ENCODE measurements at regions not wholly inside any gene's neighbourhood (a gene's known extent, or its start where the extent isn't known, plus 50 kb on each side); places are given as distances from the start of the nearest gene placed in this dataset.

GRCh38 chr11:42526426-42526825 is 785.4 kb upstream of the API5 start (continued):
- TF ChIP-seq, protein P1, sequence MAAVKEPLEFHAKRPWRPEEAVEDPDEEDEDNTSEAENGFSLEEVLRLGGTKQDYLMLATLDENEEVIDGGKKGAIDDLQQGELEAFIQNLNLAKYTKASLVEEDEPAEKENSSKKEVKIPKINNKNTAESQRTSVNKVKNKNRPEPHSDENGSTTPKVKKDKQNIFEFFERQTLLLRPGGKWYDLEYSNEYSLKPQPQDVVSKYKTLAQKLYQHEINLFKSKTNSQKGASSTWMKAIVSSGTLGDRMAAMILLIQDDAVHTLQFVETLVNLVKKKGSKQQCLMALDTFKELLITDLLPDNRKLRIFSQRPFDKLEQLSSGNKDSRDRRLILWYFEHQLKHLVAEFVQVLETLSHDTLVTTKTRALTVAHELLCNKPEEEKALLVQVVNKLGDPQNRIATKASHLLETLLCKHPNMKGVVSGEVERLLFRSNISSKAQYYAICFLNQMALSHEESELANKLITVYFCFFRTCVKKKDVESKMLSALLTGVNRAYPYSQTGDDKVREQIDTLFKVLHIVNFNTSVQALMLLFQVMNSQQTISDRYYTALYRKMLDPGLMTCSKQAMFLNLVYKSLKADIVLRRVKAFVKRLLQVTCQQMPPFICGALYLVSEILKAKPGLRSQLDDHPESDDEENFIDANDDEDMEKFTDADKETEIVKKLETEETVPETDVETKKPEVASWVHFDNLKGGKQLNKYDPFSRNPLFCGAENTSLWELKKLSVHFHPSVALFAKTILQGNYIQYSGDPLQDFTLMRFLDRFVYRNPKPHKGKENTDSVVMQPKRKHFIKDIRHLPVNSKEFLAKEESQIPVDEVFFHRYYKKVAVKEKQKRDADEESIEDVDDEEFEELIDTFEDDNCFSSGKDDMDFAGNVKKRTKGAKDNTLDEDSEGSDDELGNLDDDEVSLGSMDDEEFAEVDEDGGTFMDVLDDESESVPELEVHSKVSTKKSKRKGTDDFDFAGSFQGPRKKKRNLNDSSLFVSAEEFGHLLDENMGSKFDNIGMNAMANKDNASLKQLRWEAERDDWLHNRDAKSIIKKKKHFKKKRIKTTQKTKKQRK (IDR thresholded peaks at IDR 0.05; ENCODE audit: low read length): no peak
- TF ChIP-seq ELF3 (CRISPR knock-in tag; IDR thresholded peaks at IDR 0.05) (no peak), ZBTB3 (CRISPR knock-in tag; IDR thresholded peaks at IDR 0.05; ENCODE audit: borderline replicate concordance, low read depth) (no peak), U2AF1 (optimal IDR thresholded peaks at IDR 0.05; ENCODE audit: low read depth, low read length) (no peak), ZNF382 (CRISPR knock-in tag; IDR thresholded peaks at IDR 0.05; ENCODE audit: borderline replicate concordance) (no peak), JUNB (CRISPR knock-in tag; IDR thresholded peaks at IDR 0.05; ENCODE audit: borderline replicate concordance) (no peak), SIN3B (IDR thresholded peaks at IDR 0.05; ENCODE audit: low read length) (no peak), ZNF605 (CRISPR knock-in tag; IDR thresholded peaks at IDR 0.05) (no peak), ZNF670 (CRISPR knock-in tag; IDR thresholded peaks at IDR 0.05; ENCODE audit: borderline replicate concordance) (no peak), ZNF615 (CRISPR knock-in tag; IDR thresholded peaks at IDR 0.05; ENCODE audit: borderline replicate concordance) (no peak)

- no peaks in the 10 kb centered on the region for H3K27me3 ChIP-seq (ENCODE audit: control insufficient read depth in 1 of 2, insufficient read depth in 2 of 2, low read length in 2 of 2)
- no peak overlapping the region for H3K4me2 ChIP-seq (ENCODE audit: low read depth, low read length)
- no peaks in the 10 kb centered on the region for H3K4me1 ChIP-seq (ENCODE audit: insufficient read depth, low read length)
- BruUV-seq (replicated peaks): no TSS peak
- H3K27ac ChIP-seq (ENCODE audit: extremely low read length, insufficient read depth, low read length): no peak overlapping the region
- no peaks in the 10 kb centered on the region for H3K36me3 ChIP-seq (replicated peaks in 1 of 2; ENCODE audit: control insufficient read depth in 1 of 2, insufficient read depth in 2 of 2, low read length in 2 of 2)
- H4K20me1 ChIP-seq (ENCODE audit: insufficient read depth, low read length): no peaks in the 10 kb centered on the region
- H3K9me3 ChIP-seq (ENCODE audit: low read length): no peaks in the 10 kb centered on the region
- CTCF ChIA-PET (ENCODE audit: low intra/inter-chr PET ratio, low total read pairs): no interaction called here
- POLR2A ChIA-PET: no interaction called here
- WGBS (ENCODE audit: low lambda C conversion rate): 0% methylated on average over 2 of the region's 2 CpGs
- in situ Hi-C loops (cut with HindIII; ENCODE audit: extremely low pct_ligation_motif_present, low pct_unique_long_range_greater_than_20kb): no loop called here
- DNase-seq (ENCODE audit: low spot score) (no peak), FAIRE-seq (no peak), ATAC-seq (no peak)
- no peak overlapping the region for H2AFZ ChIP-seq (ENCODE audit: low read length)
- intact Hi-C loops (cut with micrococcal nuclease; ENCODE audit: unreplicated experiment): no loop called here
- H3K79me2 ChIP-seq (ENCODE audit: insufficient read depth, low read length): no peaks in the 10 kb centered on the region
- no peak overlapping the region for H3K4me3 ChIP-seq (replicated peaks in 1 of 3; ENCODE audit: insufficient read depth in 1 of 3, low read depth in 2 of 3, low read length in 3 of 3)
- no peak overlapping the region for H3K9ac ChIP-seq (ENCODE audit: insufficient read depth, low read depth, low read length)
- TF ChIP-seq RBAK (CRISPR knock-in tag; IDR thresholded peaks at IDR 0.05) (no peak), SNRNP70 (IDR thresholded peaks at IDR 0.05; ENCODE audit: low read depth, low read length) (no peak), FOXJ3 (CRISPR knock-in tag; IDR thresholded peaks at IDR 0.05; ENCODE audit: borderline replicate concordance) (no peak), U2AF1 (optimal IDR thresholded peaks at IDR 0.05; ENCODE audit: low read depth, low read length) (no peak), MAFF (IDR thresholded peaks at IDR 0.05; ENCODE audit: low read depth, low read length) (peak; percentile 55), ZNF143 (CRISPR knock-in tag; IDR thresholded peaks at IDR 0.05) (no peak), IRX3 (CRISPR knock-in tag; IDR thresholded peaks at IDR 0.05; ENCODE audit: borderline replicate concordance, low read depth) (no peak)
- TF ChIP-seq, protein P2, sequence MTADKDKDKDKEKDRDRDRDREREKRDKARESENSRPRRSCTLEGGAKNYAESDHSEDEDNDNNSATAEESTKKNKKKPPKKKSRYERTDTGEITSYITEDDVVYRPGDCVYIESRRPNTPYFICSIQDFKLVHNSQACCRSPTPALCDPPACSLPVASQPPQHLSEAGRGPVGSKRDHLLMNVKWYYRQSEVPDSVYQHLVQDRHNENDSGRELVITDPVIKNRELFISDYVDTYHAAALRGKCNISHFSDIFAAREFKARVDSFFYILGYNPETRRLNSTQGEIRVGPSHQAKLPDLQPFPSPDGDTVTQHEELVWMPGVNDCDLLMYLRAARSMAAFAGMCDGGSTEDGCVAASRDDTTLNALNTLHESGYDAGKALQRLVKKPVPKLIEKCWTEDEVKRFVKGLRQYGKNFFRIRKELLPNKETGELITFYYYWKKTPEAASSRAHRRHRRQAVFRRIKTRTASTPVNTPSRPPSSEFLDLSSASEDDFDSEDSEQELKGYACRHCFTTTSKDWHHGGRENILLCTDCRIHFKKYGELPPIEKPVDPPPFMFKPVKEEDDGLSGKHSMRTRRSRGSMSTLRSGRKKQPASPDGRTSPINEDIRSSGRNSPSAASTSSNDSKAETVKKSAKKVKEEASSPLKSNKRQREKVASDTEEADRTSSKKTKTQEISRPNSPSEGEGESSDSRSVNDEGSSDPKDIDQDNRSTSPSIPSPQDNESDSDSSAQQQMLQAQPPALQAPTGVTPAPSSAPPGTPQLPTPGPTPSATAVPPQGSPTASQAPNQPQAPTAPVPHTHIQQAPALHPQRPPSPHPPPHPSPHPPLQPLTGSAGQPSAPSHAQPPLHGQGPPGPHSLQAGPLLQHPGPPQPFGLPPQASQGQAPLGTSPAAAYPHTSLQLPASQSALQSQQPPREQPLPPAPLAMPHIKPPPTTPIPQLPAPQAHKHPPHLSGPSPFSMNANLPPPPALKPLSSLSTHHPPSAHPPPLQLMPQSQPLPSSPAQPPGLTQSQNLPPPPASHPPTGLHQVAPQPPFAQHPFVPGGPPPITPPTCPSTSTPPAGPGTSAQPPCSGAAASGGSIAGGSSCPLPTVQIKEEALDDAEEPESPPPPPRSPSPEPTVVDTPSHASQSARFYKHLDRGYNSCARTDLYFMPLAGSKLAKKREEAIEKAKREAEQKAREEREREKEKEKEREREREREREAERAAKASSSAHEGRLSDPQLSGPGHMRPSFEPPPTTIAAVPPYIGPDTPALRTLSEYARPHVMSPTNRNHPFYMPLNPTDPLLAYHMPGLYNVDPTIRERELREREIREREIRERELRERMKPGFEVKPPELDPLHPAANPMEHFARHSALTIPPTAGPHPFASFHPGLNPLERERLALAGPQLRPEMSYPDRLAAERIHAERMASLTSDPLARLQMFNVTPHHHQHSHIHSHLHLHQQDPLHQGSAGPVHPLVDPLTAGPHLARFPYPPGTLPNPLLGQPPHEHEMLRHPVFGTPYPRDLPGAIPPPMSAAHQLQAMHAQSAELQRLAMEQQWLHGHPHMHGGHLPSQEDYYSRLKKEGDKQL (CRISPR knock-in tag; IDR thresholded peaks at IDR 0.05; ENCODE audit: low read depth): no peak
These were observed 783.3 kb upstream of the API5 start for GRCh38 chr11:42528471-42528870.
